ENCODE measurements at regions not wholly inside any gene's neighbourhood (a gene's known extent, or its start where the extent isn't known, plus 50 kb on each side); places are given as distances from the start of the nearest gene placed in this dataset.

- TF ChIP-seq, protein P1, sequence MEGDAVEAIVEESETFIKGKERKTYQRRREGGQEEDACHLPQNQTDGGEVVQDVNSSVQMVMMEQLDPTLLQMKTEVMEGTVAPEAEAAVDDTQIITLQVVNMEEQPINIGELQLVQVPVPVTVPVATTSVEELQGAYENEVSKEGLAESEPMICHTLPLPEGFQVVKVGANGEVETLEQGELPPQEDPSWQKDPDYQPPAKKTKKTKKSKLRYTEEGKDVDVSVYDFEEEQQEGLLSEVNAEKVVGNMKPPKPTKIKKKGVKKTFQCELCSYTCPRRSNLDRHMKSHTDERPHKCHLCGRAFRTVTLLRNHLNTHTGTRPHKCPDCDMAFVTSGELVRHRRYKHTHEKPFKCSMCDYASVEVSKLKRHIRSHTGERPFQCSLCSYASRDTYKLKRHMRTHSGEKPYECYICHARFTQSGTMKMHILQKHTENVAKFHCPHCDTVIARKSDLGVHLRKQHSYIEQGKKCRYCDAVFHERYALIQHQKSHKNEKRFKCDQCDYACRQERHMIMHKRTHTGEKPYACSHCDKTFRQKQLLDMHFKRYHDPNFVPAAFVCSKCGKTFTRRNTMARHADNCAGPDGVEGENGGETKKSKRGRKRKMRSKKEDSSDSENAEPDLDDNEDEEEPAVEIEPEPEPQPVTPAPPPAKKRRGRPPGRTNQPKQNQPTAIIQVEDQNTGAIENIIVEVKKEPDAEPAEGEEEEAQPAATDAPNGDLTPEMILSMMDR (IDR thresholded peaks at IDR 0.05; ENCODE audit: low read depth, low read length): no peak
- TF ChIP-seq POLR2A (IDR thresholded peaks at IDR 0.05; ENCODE audit: extremely low read depth, insufficient read length): no peak
Observed at GRCh38 chr14:49106741-49107667, 479.2 kb downstream of the RPS29 start.
